GM19397 (cell line): ENCODE measurements at regions not wholly inside any gene's neighbourhood (a gene's known extent, or its start where the extent isn't known, plus 50 kb on each side); places are given as distances from the start of the nearest gene placed in this dataset.
"Not testable (repeated sequence)": the region's sequence is repeated elsewhere in the genome, so short reads cannot be mapped to it uniquely, and the experiment has no call there.

Experiments
- ATAC-seq: cut with Tn5 transposase; IDR thresholded peaks from one replicate; pipeline ENCODE4 v1.9.1; 2021; ENCODE audit warnings: mild to moderate bottlenecking, moderate library complexity; ENCODE audit not compliant: unreplicated experiment

GRCh38 chr4:86413426-86413825 lies 53.6 kb upstream of the MAPK10 start:
- not testable (repeated sequence) for ATAC-seq

GRCh38 chr4:86414686-86415085 lies 54.8 kb upstream of the MAPK10 start:
- ATAC-seq: no peak

- ATAC-seq: no peak
These were observed 56.2 kb upstream of the MAPK10 start for GRCh38 chr4:86416081-86416480.

GRCh38 chr4:86421461-86421860 lies 61.6 kb upstream of the MAPK10 start:
- ATAC-seq: no peak

- no peak for ATAC-seq
These were observed 71.8 kb upstream of the MAPK10 start for GRCh38 chr4:86431543-86432116.

- ATAC-seq: no peak
These were observed 72.8 kb upstream of the MAPK10 start for GRCh38 chr4:86432559-86433134.

GRCh38 chr4:86439293-86439692 lies 79.4 kb upstream of the MAPK10 start:
- ATAC-seq: no peak

- no peak for ATAC-seq
These were observed 81.5 kb upstream of the MAPK10 start for GRCh38 chr4:86441175-86441936.

GRCh38 chr4:86442881-86443280 lies 83.0 kb upstream of the MAPK10 start:
- ATAC-seq: no peak

GRCh38 chr4:86443495-86443894 lies 83.6 kb upstream of the MAPK10 start:
- no peak for ATAC-seq

- ATAC-seq: no peak
These were observed 87.1 kb upstream of the MAPK10 start for GRCh38 chr4:86446996-86447395.

GRCh38 chr4:86448871-86449270 lies 89.0 kb upstream of the MAPK10 start:
- ATAC-seq: no peak

- ATAC-seq: no peak
These were observed 90.1 kb upstream of the MAPK10 start for GRCh38 chr4:86449746-86450588.

GRCh38 chr4:86450861-86451260 lies 91.0 kb upstream of the MAPK10 start:
- no peak for ATAC-seq

GRCh38 chr4:86451560-86452330 lies 91.9 kb upstream of the MAPK10 start:
- no peak for ATAC-seq

- no peak for ATAC-seq
These were observed 92.6 kb upstream of the MAPK10 start for GRCh38 chr4:86452422-86452891.

GRCh38 chr4:86452924-86453531 lies 93.2 kb upstream of the MAPK10 start:
- no peak for ATAC-seq

GRCh38 chr4:86453611-86454072 lies 93.8 kb upstream of the MAPK10 start:
- ATAC-seq: not testable (repeated sequence)

GRCh38 chr4:86461849-86462248 lies 102.0 kb upstream of the MAPK10 start:
- ATAC-seq: no peak
